Neural cell (in vitro differentiated cells): ENCODE measurements at regions not wholly inside any gene's neighbourhood (a gene's known extent, or its start where the extent isn't known, plus 50 kb on each side); places are given as distances from the start of the nearest gene placed in this dataset.

Experiments used
- H2AFZ ChIP-seq: fragments of 200-600, 300-800 bp; sonication (generic), shearing (Covaris generic); 2 replicates; pipeline ENCODE4 v1.6.0; 2014; ENCODE audit warnings: low read depth, mild to moderate bottlenecking, antibody characterized with exemption, low read length, moderate library complexity
- H3F3A ChIP-seq: fragments of 200-600 bp; shearing (Covaris generic); 2 replicates; pipeline ENCODE4 v1.6.1; 2016; ENCODE audit warnings: mild to moderate bottlenecking, moderate library complexity, mixed read lengths, antibody characterized with exemption, low read length; ENCODE audit not compliant: insufficient read depth, poor library complexity, severe bottlenecking
- H3K27ac ChIP-seq: fragments of 200-600, 300-800 bp; sonication (generic), shearing (Covaris generic); 2 replicates; pipeline ENCODE4 v1.5.1; 2014; ENCODE audit warnings: mild to moderate bottlenecking, low read length, moderate library complexity
- H3K27me3 ChIP-seq: fragments of 300-800, 200-600 bp; sonication (generic), shearing (Covaris generic); 2 replicates; pipeline ENCODE4 v1.6.0; 2014; ENCODE audit warnings: mild to moderate bottlenecking, low read depth, low read length, moderate library complexity; ENCODE audit not compliant: insufficient read depth
- H3K36me3 ChIP-seq: fragments of 300-800, 200-600 bp; sonication (generic), shearing (Covaris generic); 2 replicates; pipeline ENCODE4 v1.5.1; 2014; ENCODE audit warnings: mild to moderate bottlenecking, antibody characterized with exemption, low read length, moderate library complexity; ENCODE audit not compliant: insufficient read depth
- H3K4me2 ChIP-seq: fragments of 300-800, 200-600 bp; sonication (generic), shearing (Covaris generic); 2 replicates; pipeline ENCODE4 v1.6.0; 2014; ENCODE audit warnings: mild to moderate bottlenecking, low read length
- H3K4me3 ChIP-seq: fragments of 300-800, 200-600 bp; sonication (generic), shearing (Covaris generic); 2 replicates; pipeline ENCODE4 v1.5.1; 2014; ENCODE audit warnings: mild to moderate bottlenecking, low read length, moderate library complexity
- H3K79me2 ChIP-seq: fragments of 200-600 bp; shearing (Covaris generic); replicated peaks from 2 replicates; pipeline ENCODE4 v1.6.0; 2014; ENCODE audit warnings: mild to moderate bottlenecking, low read length, moderate library complexity; ENCODE audit not compliant: insufficient read depth
- H3K9ac ChIP-seq: fragments of 300-800, 200-600 bp; sonication (generic), shearing (Covaris generic); 2 replicates; pipeline ENCODE4 v1.6.1; 2016; ENCODE audit warnings: mild to moderate bottlenecking, low read length, mixed read lengths
- H3K9me2 ChIP-seq: fragments of 200-600 bp; shearing (Covaris generic); 2 replicates; pipeline ENCODE4 v1.6.1; 2016; ENCODE audit warnings: mild to moderate bottlenecking, low read length, mixed read lengths; ENCODE audit not compliant: insufficient read depth
- H3K9me3 ChIP-seq: fragments of 200-600, 300-800 bp; sonication (generic), shearing (Covaris generic); 2 replicates; pipeline ENCODE4 v1.6.1; 2016; ENCODE audit warnings: mild to moderate bottlenecking, mixed run types, low read length, moderate library complexity, mixed read lengths
- H4K20me1 ChIP-seq: fragments of 200-600 bp; shearing (Covaris generic); 2 replicates; pipeline ENCODE4 v1.6.1; 2016; ENCODE audit warnings: mild to moderate bottlenecking, mixed run types; ENCODE audit not compliant: insufficient read depth
- EP300 ChIP-seq: fragments of 450-650 bp; conservative IDR thresholded peaks from 2 replicates; pipeline ENCODE4 v1.6.1; 2014; ENCODE audit warnings: antibody characterized with exemption, mild to moderate bottlenecking, moderate library complexity; ENCODE audit not compliant: poor library complexity, severe bottlenecking
- EZH2 ChIP-seq: fragments of 200-600, 300-800 bp; shearing (Covaris generic), sonication (generic); IDR thresholded peaks from 2 replicates; pipeline ENCODE4 v1.6.1; 2014; ENCODE audit warnings: antibody characterized with exemption, low read length, borderline replicate concordance, mild to moderate bottlenecking; ENCODE audit not compliant: insufficient read depth, poor library complexity, severe bottlenecking
- MXI1 ChIP-seq: fragments of 450-650 bp; conservative IDR thresholded peaks from 2 replicates; pipeline ENCODE4 v1.6.1; 2014; ENCODE audit warnings: antibody characterized with exemption, mild to moderate bottlenecking; ENCODE audit not compliant: poor library complexity, severe bottlenecking
- POLR2AphosphoS5 ChIP-seq: IDR thresholded peaks from 2 replicates; pipeline ENCODE4 v1.6.1; 2012
- RAD21 ChIP-seq: fragments of 450-650 bp; conservative IDR thresholded peaks from 2 replicates; pipeline ENCODE4 v1.6.1; 2014; ENCODE audit warnings: antibody characterized with exemption, mild to moderate bottlenecking, moderate library complexity
- SMC3 ChIP-seq: fragments of 450-650 bp; conservative IDR thresholded peaks from 2 replicates; pipeline ENCODE4 v1.6.1; 2014; ENCODE audit warnings: antibody characterized with exemption, mild to moderate bottlenecking, moderate library complexity; ENCODE audit not compliant: poor library complexity
- TAF1 ChIP-seq: IDR thresholded peaks from 2 replicates; pipeline ENCODE4 v1.6.1; 2012; ENCODE audit warnings: low read depth
- TF ChIP-seq, protein P1 (sequence below): fragments of 450-650 bp; IDR thresholded peaks from 2 replicates; pipeline ENCODE4 v1.5.1; 2014; ENCODE audit warnings: antibody characterized with exemption, mild to moderate bottlenecking, moderate library complexity; ENCODE audit not compliant: poor library complexity, severe bottlenecking
- TF ChIP-seq, protein P2 (sequence below): IDR thresholded peaks from 2 replicates; pipeline ENCODE4 v1.6.1; 2012; ENCODE audit warnings: borderline replicate concordance

- H3K9ac ChIP-seq = no peak overlapping the region
- H3K36me3 ChIP-seq = no peaks in the 10 kb centered on the region
- TF ChIP-seq POLR2AphosphoS5 = no peak
- no peak for TF ChIP-seq RAD21
- TF ChIP-seq, protein P1, sequence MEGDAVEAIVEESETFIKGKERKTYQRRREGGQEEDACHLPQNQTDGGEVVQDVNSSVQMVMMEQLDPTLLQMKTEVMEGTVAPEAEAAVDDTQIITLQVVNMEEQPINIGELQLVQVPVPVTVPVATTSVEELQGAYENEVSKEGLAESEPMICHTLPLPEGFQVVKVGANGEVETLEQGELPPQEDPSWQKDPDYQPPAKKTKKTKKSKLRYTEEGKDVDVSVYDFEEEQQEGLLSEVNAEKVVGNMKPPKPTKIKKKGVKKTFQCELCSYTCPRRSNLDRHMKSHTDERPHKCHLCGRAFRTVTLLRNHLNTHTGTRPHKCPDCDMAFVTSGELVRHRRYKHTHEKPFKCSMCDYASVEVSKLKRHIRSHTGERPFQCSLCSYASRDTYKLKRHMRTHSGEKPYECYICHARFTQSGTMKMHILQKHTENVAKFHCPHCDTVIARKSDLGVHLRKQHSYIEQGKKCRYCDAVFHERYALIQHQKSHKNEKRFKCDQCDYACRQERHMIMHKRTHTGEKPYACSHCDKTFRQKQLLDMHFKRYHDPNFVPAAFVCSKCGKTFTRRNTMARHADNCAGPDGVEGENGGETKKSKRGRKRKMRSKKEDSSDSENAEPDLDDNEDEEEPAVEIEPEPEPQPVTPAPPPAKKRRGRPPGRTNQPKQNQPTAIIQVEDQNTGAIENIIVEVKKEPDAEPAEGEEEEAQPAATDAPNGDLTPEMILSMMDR = no peak
- TF ChIP-seq, protein P2, sequence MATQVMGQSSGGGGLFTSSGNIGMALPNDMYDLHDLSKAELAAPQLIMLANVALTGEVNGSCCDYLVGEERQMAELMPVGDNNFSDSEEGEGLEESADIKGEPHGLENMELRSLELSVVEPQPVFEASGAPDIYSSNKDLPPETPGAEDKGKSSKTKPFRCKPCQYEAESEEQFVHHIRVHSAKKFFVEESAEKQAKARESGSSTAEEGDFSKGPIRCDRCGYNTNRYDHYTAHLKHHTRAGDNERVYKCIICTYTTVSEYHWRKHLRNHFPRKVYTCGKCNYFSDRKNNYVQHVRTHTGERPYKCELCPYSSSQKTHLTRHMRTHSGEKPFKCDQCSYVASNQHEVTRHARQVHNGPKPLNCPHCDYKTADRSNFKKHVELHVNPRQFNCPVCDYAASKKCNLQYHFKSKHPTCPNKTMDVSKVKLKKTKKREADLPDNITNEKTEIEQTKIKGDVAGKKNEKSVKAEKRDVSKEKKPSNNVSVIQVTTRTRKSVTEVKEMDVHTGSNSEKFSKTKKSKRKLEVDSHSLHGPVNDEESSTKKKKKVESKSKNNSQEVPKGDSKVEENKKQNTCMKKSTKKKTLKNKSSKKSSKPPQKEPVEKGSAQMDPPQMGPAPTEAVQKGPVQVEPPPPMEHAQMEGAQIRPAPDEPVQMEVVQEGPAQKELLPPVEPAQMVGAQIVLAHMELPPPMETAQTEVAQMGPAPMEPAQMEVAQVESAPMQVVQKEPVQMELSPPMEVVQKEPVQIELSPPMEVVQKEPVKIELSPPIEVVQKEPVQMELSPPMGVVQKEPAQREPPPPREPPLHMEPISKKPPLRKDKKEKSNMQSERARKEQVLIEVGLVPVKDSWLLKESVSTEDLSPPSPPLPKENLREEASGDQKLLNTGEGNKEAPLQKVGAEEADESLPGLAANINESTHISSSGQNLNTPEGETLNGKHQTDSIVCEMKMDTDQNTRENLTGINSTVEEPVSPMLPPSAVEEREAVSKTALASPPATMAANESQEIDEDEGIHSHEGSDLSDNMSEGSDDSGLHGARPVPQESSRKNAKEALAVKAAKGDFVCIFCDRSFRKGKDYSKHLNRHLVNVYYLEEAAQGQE = no peak
- TF ChIP-seq MXI1 = no peak
- no peak for TF ChIP-seq SMC3
- no peak for TF ChIP-seq TAF1
- TF ChIP-seq EZH2 = no peak
- TF ChIP-seq EP300 = no peak
- H3K79me2 ChIP-seq = no peaks in the 10 kb centered on the region
- no peak overlapping the region for H3K4me2 ChIP-seq
- H3K27ac ChIP-seq = no peak overlapping the region
- H3K27me3 ChIP-seq = no peaks in the 10 kb centered on the region
- no peak overlapping the region for H2AFZ ChIP-seq
- no peaks in the 10 kb centered on the region for H3K9me2 ChIP-seq
- no peaks in the 10 kb centered on the region for H4K20me1 ChIP-seq
- no peaks in the 10 kb centered on the region for H3K9me3 ChIP-seq
- H3K4me3 ChIP-seq = no peak overlapping the region
- H3F3A ChIP-seq = no peaks in the 10 kb centered on the region
Observed at GRCh38 chr6:7006515-7007191, 101.1 kb upstream of the RREB1 start.

GRCh38 chr6:7008451-7008988 is 99.2 kb upstream of the RREB1 start:
- Histone ChIP-seq H3K9me2 (no peaks in the 10 kb centered on the region), H2AFZ (no peak overlapping the region), H3K4me2 (no peak overlapping the region), H3K36me3 (no peaks in the 10 kb centered on the region), H4K20me1 (no peaks in the 10 kb centered on the region), H3K27me3 (no peaks in the 10 kb centered on the region), H3K79me2 (no peaks in the 10 kb centered on the region), H3K27ac (no peak overlapping the region), H3K4me3 (no peak overlapping the region), H3K9me3 (no peaks in the 10 kb centered on the region), H3K9ac (no peak overlapping the region), H3F3A (no peaks in the 10 kb centered on the region)
- TF ChIP-seq MXI1 (no peak), POLR2AphosphoS5 (no peak), TAF1 (no peak), EZH2 (no peak), SMC3 (no peak), EP300 (no peak), RAD21 (no peak)
- TF ChIP-seq, protein P1 = no peak
- TF ChIP-seq, protein P2 = no peak
